Astrocyte (in vitro differentiated cells and primary cell): ENCODE measurements at regions not wholly inside any gene's neighbourhood (a gene's known extent, or its start where the extent isn't known, plus 50 kb on each side); places are given as distances from the start of the nearest gene placed in this dataset.
A peak's percentile ranks its signal among the peaks of the same experiment; 100 is the strongest.

Source experiments
- DNase-seq: peaks from one replicate; pipeline ENCODE4 v3.0.0-alpha.2; 2010; ENCODE audit warnings: low read depth
- FAIRE-seq: peaks from 2 replicates; lab custom pipeline; 2011; peaks lifted over from hg19 to GRCh38; lab: Jason Lieb, UNC
- H2AFZ ChIP-seq: 2 replicates; pipeline ENCODE4 v1.6.0; 2012; ENCODE audit warnings: low read depth, low read length, inconsistent platforms
- H3K27ac ChIP-seq: 2 replicates; pipeline ENCODE4 v1.5.1; 2011; ENCODE audit warnings: low read depth, low read length, inconsistent platforms
- H3K27me3 ChIP-seq: 2 replicates; pipeline ENCODE4 v1.6.0; 2011; ENCODE audit warnings: low read length, inconsistent platforms; ENCODE audit not compliant: insufficient read depth
- H3K36me3 ChIP-seq: 2 replicates; pipeline ENCODE4 v1.5.1; 2011; ENCODE audit warnings: low read length, inconsistent platforms; ENCODE audit not compliant: insufficient read depth
- H3K4me1 ChIP-seq: 2 replicates; pipeline ENCODE4 v1.5.1; 2011; ENCODE audit warnings: low read length, inconsistent platforms; ENCODE audit not compliant: insufficient read depth
- H3K4me2 ChIP-seq: 2 replicates; pipeline ENCODE4 v1.6.0; 2012; ENCODE audit warnings: low read length, inconsistent platforms
- H3K4me3 ChIP-seq: 2 replicates; pipeline ENCODE4 v1.5.1; 2011; ENCODE audit warnings: low read depth, mild to moderate bottlenecking, low read length, inconsistent platforms; ENCODE audit not compliant: insufficient read depth
- H3K79me2 ChIP-seq: 2 replicates; pipeline ENCODE4 v1.6.0; 2012; ENCODE audit warnings: mild to moderate bottlenecking, low read length, inconsistent platforms; ENCODE audit not compliant: insufficient read depth
- H3K9ac ChIP-seq: 2 replicates; pipeline ENCODE4 v1.6.0; 2012; ENCODE audit warnings: mild to moderate bottlenecking, low read length, inconsistent platforms
- H3K9me3 ChIP-seq: 2 replicates; pipeline ENCODE4 v1.5.1; 2012; ENCODE audit warnings: low read depth, mild to moderate bottlenecking, low read length, inconsistent platforms; ENCODE audit not compliant: insufficient read depth
- H4K20me1 ChIP-seq: 2 replicates; pipeline ENCODE4 v1.6.0; 2012; ENCODE audit warnings: low read length, inconsistent platforms; ENCODE audit not compliant: insufficient read depth
- H3K27ac Mint-ChIP-seq: one replicate; pipeline ENCODE4 v1.8.0; 2021; ENCODE audit warnings: mild to moderate bottlenecking, mixed read lengths; ENCODE audit not compliant: unreplicated experiment
- H3K27me3 Mint-ChIP-seq: one replicate; pipeline ENCODE4 v1.8.0; 2021; ENCODE audit warnings: low read depth, mixed read lengths; ENCODE audit not compliant: unreplicated experiment
- H3K36me3 Mint-ChIP-seq: one replicate; pipeline ENCODE4 v1.8.0; 2021; ENCODE audit warnings: low read depth, mixed read lengths; ENCODE audit not compliant: unreplicated experiment
- H3K4me1 Mint-ChIP-seq: one replicate; pipeline ENCODE4 v1.8.0; 2021; ENCODE audit warnings: low read depth, mixed read lengths; ENCODE audit not compliant: unreplicated experiment
- H3K4me3 Mint-ChIP-seq: one replicate; pipeline ENCODE4 v1.8.0; 2021; ENCODE audit warnings: mild to moderate bottlenecking, moderate library complexity, mixed read lengths; ENCODE audit not compliant: unreplicated experiment
- H3K9me3 Mint-ChIP-seq: one replicate; pipeline ENCODE4 v1.8.0; 2021; ENCODE audit warnings: mild to moderate bottlenecking, mixed read lengths; ENCODE audit not compliant: unreplicated experiment
- CTCF ChIP-seq: IDR thresholded peaks from 2 replicates; pipeline ENCODE4 v1.5.1; 2011; ENCODE audit warnings: low read depth, mild to moderate bottlenecking, inconsistent platforms, low read length, moderate library complexity; ENCODE audit not compliant: insufficient read depth
- EZH2 ChIP-seq: IDR thresholded peaks from 2 replicates; pipeline ENCODE4 v1.6.1; 2012; ENCODE audit warnings: mild to moderate bottlenecking, low read length, inconsistent platforms; ENCODE audit not compliant: insufficient read depth

- H3K36me3 Mint-ChIP-seq = no peaks in the 10 kb centered on the region
- DNase-seq (no peak), FAIRE-seq (no peak)
- Histone ChIP-seq H3K27me3 (no peaks in the 10 kb centered on the region), H3K27ac (no peak overlapping the region), H3K36me3 (no peaks in the 10 kb centered on the region), H3K4me1 (no peaks in the 10 kb centered on the region), H4K20me1 (no peaks in the 10 kb centered on the region), H3K9ac (no peak overlapping the region), H3K79me2 (no peaks in the 10 kb centered on the region), H3K4me3 (no peak overlapping the region), H3K4me2 (no peak overlapping the region), H3K9me3 (no peaks in the 10 kb centered on the region), H2AFZ (no peak overlapping the region)
- no peak overlapping the region for H3K27ac Mint-ChIP-seq
- no peaks in the 10 kb centered on the region for H3K27me3 Mint-ChIP-seq
- TF ChIP-seq CTCF (no peak), EZH2 (no peak)
- H3K4me3 Mint-ChIP-seq = no peak overlapping the region
- no peaks in the 10 kb centered on the region for H3K9me3 Mint-ChIP-seq
- no peaks in the 10 kb centered on the region for H3K4me1 Mint-ChIP-seq
These were observed 1125.2 kb upstream of the CNTN5 start for GRCh38 chr11:97895572-97895971.

- Histone ChIP-seq H3K4me2 (no peak overlapping the region), H3K79me2 (no peaks in the 10 kb centered on the region), H3K36me3 (no peaks in the 10 kb centered on the region), H3K4me1 (no peaks in the 10 kb centered on the region), H4K20me1 (no peaks in the 10 kb centered on the region), H3K27me3 (no peaks in the 10 kb centered on the region), H3K9ac (no peak overlapping the region), H3K27ac (no peak overlapping the region), H2AFZ (no peak overlapping the region), H3K9me3 (no peaks in the 10 kb centered on the region), H3K4me3 (no peak overlapping the region)
- H3K4me3 Mint-ChIP-seq = no peak overlapping the region
- no peak for TF ChIP-seq EZH2
- TF ChIP-seq CTCF = no peak
- no peak overlapping the region for H3K27ac Mint-ChIP-seq
- FAIRE-seq (no peak), DNase-seq (no peak)
- H3K27me3 Mint-ChIP-seq = no peaks in the 10 kb centered on the region
- H3K4me1 Mint-ChIP-seq = no peaks in the 10 kb centered on the region
- no peaks in the 10 kb centered on the region for H3K9me3 Mint-ChIP-seq
- no peaks in the 10 kb centered on the region for H3K36me3 Mint-ChIP-seq
These were observed 1117.9 kb upstream of the CNTN5 start for GRCh38 chr11:97902828-97903227.

- peaks cover 5% of the 10 kb centered on the region for H3K4me1 Mint-ChIP-seq
- H3K4me3 Mint-ChIP-seq = no peak overlapping the region
- Histone ChIP-seq H3K9ac (no peak overlapping the region), H2AFZ (no peak overlapping the region), H3K27me3 (no peaks in the 10 kb centered on the region), H3K4me3 (no peak overlapping the region), H4K20me1 (no peaks in the 10 kb centered on the region), H3K9me3 (no peaks in the 10 kb centered on the region), H3K4me1 (peaks cover 3% of the 10 kb centered on the region), H3K4me2 (no peak overlapping the region), H3K36me3 (no peaks in the 10 kb centered on the region), H3K27ac (no peak overlapping the region), H3K79me2 (no peaks in the 10 kb centered on the region)
- no peaks in the 10 kb centered on the region for H3K9me3 Mint-ChIP-seq
- no peaks in the 10 kb centered on the region for H3K36me3 Mint-ChIP-seq
- TF ChIP-seq EZH2 = no peak
- TF ChIP-seq CTCF = no peak
- FAIRE-seq = no peak
- peak; percentile 10 for DNase-seq
- H3K27me3 Mint-ChIP-seq = no peaks in the 10 kb centered on the region
- H3K27ac Mint-ChIP-seq = no peak overlapping the region
These were observed 1115.6 kb upstream of the CNTN5 start for GRCh38 chr11:97905101-97905500.
